Liver (tissue), 8 donors: ENCODE measurements at regions not wholly inside any gene's neighbourhood (a gene's known extent, or its start where the extent isn't known, plus 50 kb on each side); places are given as distances from the start of the nearest gene placed in this dataset.

Experiments
- DNase-seq: peaks from one replicate; pipeline ENCODE4 v3.0.0-alpha.2; 2017; ENCODE audit warnings: low spot score
- H3K27ac ChIP-seq, 2 donors: one replicate each; pipeline ENCODE4 v1.7.0; 2013; ENCODE audit warnings: inconsistent platforms in 2 of 2, low read length in 2 of 2, control low read depth in 1 of 2, low read depth in 1 of 2, mild to moderate bottlenecking in 1 of 2
- H3K27me3 ChIP-seq, 4 donors: one replicate each; pipeline versions ENCODE4 v1.6.1 to v1.7.0; 2013; ENCODE audit warnings: low read length in 3 of 4, inconsistent platforms in 1 of 4, mild to moderate bottlenecking in 1 of 4, moderate library complexity in 1 of 4; ENCODE audit not compliant: control insufficient read depth in 4 of 4, insufficient read depth in 4 of 4
- H3K36me3 ChIP-seq, 4 donors: one replicate each; pipeline versions ENCODE4 v1.6.1 to v1.7.0; 2013; ENCODE audit warnings: low read length in 3 of 4, mild to moderate bottlenecking in 3 of 4, low read depth in 1 of 4, moderate library complexity in 1 of 4; ENCODE audit not compliant: control insufficient read depth in 4 of 4, insufficient read depth in 3 of 4
- H3K4me1 ChIP-seq, 4 donors: one replicate each; pipeline versions ENCODE4 v1.6.1 to v1.7.0; 2013; ENCODE audit warnings: low read length in 3 of 4, mild to moderate bottlenecking in 3 of 4, moderate library complexity in 1 of 4; ENCODE audit not compliant: control insufficient read depth in 4 of 4, insufficient read depth in 4 of 4
- H3K4me3 ChIP-seq, 3 donors: one replicate each; pipeline versions ENCODE4 v1.6.1 to v1.7.0; 2013; ENCODE audit warnings: low read length in 3 of 3, control low read depth in 1 of 3, low read depth in 1 of 3, mild to moderate bottlenecking in 1 of 3
- H3K9ac ChIP-seq, 2 donors: one replicate each; pipeline ENCODE4 v1.7.0; 2013; ENCODE audit warnings: low read length in 2 of 2, mild to moderate bottlenecking in 2 of 2, moderate library complexity in 2 of 2, control low read depth in 1 of 2, low read depth in 1 of 2
- H3K9me3 ChIP-seq, 4 donors: one replicate each; pipeline versions ENCODE4 v1.6.1 to v1.7.0; 2013; ENCODE audit warnings: low read length in 3 of 4; ENCODE audit not compliant: control insufficient read depth in 4 of 4
- CTCF ChIP-seq: fragments of 150-350 bp; IDR thresholded peaks from 2 replicates; pipeline ENCODE4 v1.5.1; 2017; ENCODE audit warnings: improper control_type of control experiment, low read depth, low read length; ENCODE audit not compliant: missing input control
- EGR1 ChIP-seq, 2 donors: IDR thresholded peaks; 2 replicates each; pipeline ENCODE4 v1.6.1; 2016 to 2018; ENCODE audit warnings: antibody characterized with exemption in 2 of 2, low read depth in 2 of 2
- FOXA1 ChIP-seq: IDR thresholded peaks from 2 replicates; pipeline ENCODE4 v1.6.1; 2016; ENCODE audit warnings: antibody characterized with exemption
- FOXA2 ChIP-seq: IDR thresholded peaks from 2 replicates; pipeline ENCODE4 v1.6.1; 2016; ENCODE audit warnings: antibody characterized with exemption
- GABPA ChIP-seq, 2 donors: IDR thresholded peaks in 1 of 2; conservative IDR thresholded peaks in 1 of 2; 2 replicates each; pipeline ENCODE4 v1.6.1; 2016; ENCODE audit warnings: antibody characterized with exemption in 2 of 2, mild to moderate bottlenecking in 1 of 2, moderate library complexity in 1 of 2
- HNF4A ChIP-seq, 2 donors: conservative IDR thresholded peaks; 2 replicates each; pipeline ENCODE4 v1.6.1; 2016; ENCODE audit warnings: antibody characterized with exemption in 2 of 2, mild to moderate bottlenecking in 2 of 2
- HNF4G ChIP-seq: IDR thresholded peaks from 2 replicates; pipeline ENCODE4 v1.6.1; 2016; ENCODE audit warnings: antibody characterized with exemption
- JUND ChIP-seq, 2 donors: IDR thresholded peaks; 2 replicates each; pipeline ENCODE4 v1.6.1; 2016; ENCODE audit warnings: antibody characterized with exemption in 2 of 2
- MAX ChIP-seq: IDR thresholded peaks from 2 replicates; pipeline ENCODE4 v1.6.1; 2016; ENCODE audit warnings: antibody characterized with exemption
- NR2F2 ChIP-seq: IDR thresholded peaks from 2 replicates; pipeline ENCODE4 v1.6.1; 2016; ENCODE audit warnings: antibody characterized with exemption
- RAD21 ChIP-seq, 2 donors: IDR thresholded peaks; 2 replicates each; pipeline ENCODE4 v1.6.1; 2016; ENCODE audit warnings: antibody characterized with exemption in 2 of 2, mild to moderate bottlenecking in 2 of 2
- REST ChIP-seq: IDR thresholded peaks from 2 replicates; pipeline ENCODE4 v1.6.1; 2016; ENCODE audit warnings: antibody characterized with exemption, mild to moderate bottlenecking
- RXRA ChIP-seq, 2 donors: IDR thresholded peaks; 2 replicates each; pipeline ENCODE4 v1.6.1; 2017 to 2018; ENCODE audit warnings: antibody characterized with exemption in 2 of 2, mild to moderate bottlenecking in 1 of 2
- SP1 ChIP-seq: IDR thresholded peaks from 2 replicates; pipeline ENCODE4 v1.6.1; 2018; ENCODE audit warnings: antibody characterized with exemption, mild to moderate bottlenecking
- TAF1 ChIP-seq: conservative IDR thresholded peaks from 2 replicates; pipeline ENCODE4 v1.6.1; 2016; ENCODE audit warnings: antibody characterized with exemption, mild to moderate bottlenecking
- YY1 ChIP-seq: IDR thresholded peaks from 2 replicates; pipeline ENCODE4 v1.6.1; 2016; ENCODE audit warnings: antibody characterized with exemption, mild to moderate bottlenecking
- WGBS: extraction: QIAGEN DNeasy Blood & Tissue Kit; methylation state at CpG from one replicate; pipeline ENCODE4 v1.1.7; 2013; 5-methylcytosine and 5-hydroxymethylcytosine counted together
- TF ChIP-seq, protein P1 (sequence below): IDR thresholded peaks from 2 replicates; pipeline ENCODE4 v1.6.1; 2016; ENCODE audit warnings: antibody characterized with exemption
- TF ChIP-seq, protein P2 (sequence below): IDR thresholded peaks from 2 replicates; pipeline ENCODE4 v1.6.1; 2016; ENCODE audit warnings: antibody characterized with exemption
- donor health status: healthy.
- donor health status: healthy.
- donor health status: healthy.
- donor health status: healthy.
- donor health status: healthy.

- H3K36me3 ChIP-seq = no peaks in the 10 kb centered on the region
- H3K4me3 ChIP-seq = no peak overlapping the region
- TF ChIP-seq JUND (IDR thresholded peaks at IDR 0.05) (no peak), REST (no peak), SP1 (no peak), TAF1 (no peak), CTCF (no peak), RAD21 (IDR thresholded peaks at IDR 0.05) (no peak), YY1 (no peak), HNF4G (no peak), RXRA (IDR thresholded peaks at IDR 0.05) (no peak), HNF4A (conservative IDR thresholded peaks at IDR 0.05) (no peak), MAX (no peak), FOXA2 (no peak), FOXA1 (no peak), NR2F2 (no peak), GABPA (IDR thresholded peaks at IDR 0.05 in 1 of 2, conservative IDR thresholded peaks at IDR 0.05 in 1 of 2) (no peak), EGR1 (IDR thresholded peaks at IDR 0.05; ENCODE audit: low read depth in 2 of 2) (no peak)
- TF ChIP-seq, protein P1, sequence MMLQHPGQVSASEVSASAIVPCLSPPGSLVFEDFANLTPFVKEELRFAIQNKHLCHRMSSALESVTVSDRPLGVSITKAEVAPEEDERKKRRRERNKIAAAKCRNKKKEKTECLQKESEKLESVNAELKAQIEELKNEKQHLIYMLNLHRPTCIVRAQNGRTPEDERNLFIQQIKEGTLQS = no peak
- TF ChIP-seq, protein P2, sequence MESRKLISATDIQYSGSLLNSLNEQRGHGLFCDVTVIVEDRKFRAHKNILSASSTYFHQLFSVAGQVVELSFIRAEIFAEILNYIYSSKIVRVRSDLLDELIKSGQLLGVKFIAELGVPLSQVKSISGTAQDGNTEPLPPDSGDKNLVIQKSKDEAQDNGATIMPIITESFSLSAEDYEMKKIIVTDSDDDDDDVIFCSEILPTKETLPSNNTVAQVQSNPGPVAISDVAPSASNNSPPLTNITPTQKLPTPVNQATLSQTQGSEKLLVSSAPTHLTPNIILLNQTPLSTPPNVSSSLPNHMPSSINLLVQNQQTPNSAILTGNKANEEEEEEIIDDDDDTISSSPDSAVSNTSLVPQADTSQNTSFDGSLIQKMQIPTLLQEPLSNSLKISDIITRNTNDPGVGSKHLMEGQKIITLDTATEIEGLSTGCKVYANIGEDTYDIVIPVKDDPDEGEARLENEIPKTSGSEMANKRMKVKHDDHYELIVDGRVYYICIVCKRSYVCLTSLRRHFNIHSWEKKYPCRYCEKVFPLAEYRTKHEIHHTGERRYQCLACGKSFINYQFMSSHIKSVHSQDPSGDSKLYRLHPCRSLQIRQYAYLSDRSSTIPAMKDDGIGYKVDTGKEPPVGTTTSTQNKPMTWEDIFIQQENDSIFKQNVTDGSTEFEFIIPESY = no peak
- no peak overlapping the region for H3K27ac ChIP-seq
- no peak overlapping the region for H3K9ac ChIP-seq
- H3K9me3 ChIP-seq = no peaks in the 10 kb centered on the region
- 78% methylated on average over 1 of the region's 1 CpG for WGBS
- H3K27me3 ChIP-seq = no peaks in the 10 kb centered on the region
- no peaks in the 10 kb centered on the region for H3K4me1 ChIP-seq
- DNase-seq = no peak
These were observed 95.6 kb downstream of the ESM1 start for GRCh38 chr5:54889826-54890225.
